GM13977 (cell line): ENCODE measurements at regions not wholly inside any gene's neighbourhood (a gene's known extent, or its start where the extent isn't known, plus 50 kb on each side); places are given as distances from the start of the nearest gene placed in this dataset.

ENCODE experiments used
- DNase-seq: peaks from one replicate; pipeline ENCODE4 v3.0.0; 2012; ENCODE audit warnings: low spot score
- CTCF ChIP-seq: IDR thresholded peaks from 2 replicates; pipeline ENCODE4 v1.5.1; 2012; ENCODE audit warnings: mild to moderate bottlenecking, control low read depth; ENCODE audit not compliant: insufficient read depth; ENCODE audit errors: extremely low read depth, missing control alignments
- in situ Hi-C: fragments of 300-500 bp; cut with MboI; formaldehyde crosslinking; loops from one replicate; pipeline ENCODE4 v1.12.0; 2022; ENCODE audit warnings: low sequenced_read_pairs, low pct_unique_long_range_greater_than_20kb, mixed read lengths, inconsistent platforms; ENCODE audit not compliant: unreplicated experiment

DNA sequence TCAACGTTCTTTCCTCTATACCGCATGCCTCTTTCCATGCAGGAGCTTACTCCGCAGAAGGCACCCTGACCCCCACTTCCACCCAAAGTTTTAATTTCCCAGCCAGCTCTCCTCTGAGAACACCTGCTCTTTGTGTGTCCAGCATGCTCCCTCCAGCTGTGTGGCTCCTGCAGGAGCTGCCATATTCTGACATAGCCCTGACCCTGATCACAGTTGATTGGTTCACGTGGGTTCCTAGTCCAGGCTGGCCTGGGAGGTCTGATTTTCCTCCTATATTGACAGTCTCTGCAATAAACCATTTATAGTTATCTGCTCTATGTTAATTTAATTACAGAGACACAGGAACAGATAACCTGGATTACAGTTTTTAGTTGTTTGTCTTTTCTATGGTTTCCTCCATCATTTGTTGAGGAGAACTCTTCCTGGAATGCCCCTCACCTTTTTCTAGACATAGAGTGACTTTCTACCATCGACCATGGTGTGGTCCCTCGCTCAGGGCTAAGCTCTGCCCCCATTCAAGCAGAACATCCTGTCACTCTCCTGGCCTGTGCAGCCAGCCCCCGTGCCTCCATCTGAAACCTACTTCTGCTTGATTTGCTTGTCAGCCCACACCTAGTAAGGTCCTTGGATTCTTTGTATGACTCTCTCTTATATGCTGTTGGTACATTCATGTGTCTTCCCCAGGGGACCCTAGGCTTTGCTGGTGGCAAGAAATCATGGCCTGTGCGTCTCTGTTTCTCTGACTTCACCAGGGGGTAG, 231.5 kb downstream of the LPIN1 start:
- TF ChIP-seq CTCF = no peak
- DNase-seq = no peak
- in situ Hi-C loops = no loop called here

- TF ChIP-seq CTCF = no peak
- no peak for DNase-seq
- in situ Hi-C loops = no loop called here
Measured at GRCh38 chr2:11980809-11981208, 234.4 kb downstream of the LPIN1 start.

- DNase-seq = no peak
- in situ Hi-C loops = no loop called here
- no peak for TF ChIP-seq CTCF
Measured at GRCh38 chr2:11983401-11983800, 237.0 kb downstream of the LPIN1 start.

GRCh38 chr2:11983870-11984269, 237.4 kb downstream of the LPIN1 start:
- no peak for DNase-seq
- no peak for TF ChIP-seq CTCF
- in situ Hi-C loops = no loop called here

GRCh38 chr2:11984316-11985158, 238.1 kb downstream of the LPIN1 start:
- no peak for DNase-seq
- in situ Hi-C loops = no loop called here
- no peak for TF ChIP-seq CTCF

DNA sequence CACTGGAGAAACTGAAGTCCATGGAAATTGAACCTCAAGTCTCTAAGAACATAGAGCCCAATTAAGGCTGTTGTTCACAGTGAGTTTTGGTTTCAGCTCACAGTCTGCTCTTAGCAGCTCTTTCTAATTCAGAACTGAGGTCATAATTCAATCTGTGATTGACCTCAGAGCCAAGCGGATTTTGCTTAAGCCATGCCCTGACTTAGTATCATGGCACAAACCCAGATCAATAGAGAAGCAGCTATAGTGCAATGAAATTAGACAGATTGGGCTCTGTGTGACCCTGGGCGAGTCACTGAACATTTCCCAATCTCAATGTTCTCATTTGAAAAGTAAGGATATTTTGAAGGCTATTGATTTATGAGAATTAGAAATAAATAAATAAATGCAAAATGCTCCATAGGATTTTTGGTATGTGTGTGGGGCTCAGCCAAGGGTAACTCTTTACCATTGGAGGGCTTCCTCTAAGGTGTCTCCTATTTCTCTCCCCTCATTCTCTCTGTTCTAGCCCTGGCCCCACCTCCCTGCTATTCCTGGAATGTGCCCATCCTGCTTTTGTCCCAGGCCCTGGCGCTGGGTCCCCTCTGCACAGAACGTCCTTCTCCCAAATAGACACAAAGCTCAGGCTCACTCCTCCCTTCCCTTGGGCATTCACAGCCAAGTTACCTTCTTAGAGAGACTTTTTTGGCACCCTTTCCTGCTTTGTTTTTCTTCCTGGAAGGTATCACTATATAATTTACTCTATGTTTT, 239.6 kb downstream of the LPIN1 start:
- no peak for DNase-seq
- in situ Hi-C loops = no loop called here
- TF ChIP-seq CTCF = no peak
